HCT116 (cell line): ENCODE measurements at regions not wholly inside any gene's neighbourhood (a gene's known extent, or its start where the extent isn't known, plus 50 kb on each side); places are given as distances from the start of the nearest gene placed in this dataset.

Experiments
- ATAC-seq: fragments of 200-7000 bp; cut with Tn5 transposase; 2 replicates; pipeline ENCODE4 v1.9.1; 2020; ENCODE audit warnings: mild to moderate bottlenecking, moderate library complexity
- BruUV-seq: library from RNA; stranded (reverse); fragments of 400-500 nt; replicated peaks from 2 replicates; lab custom pipeline; 2021; lab: Mats Ljungman, UMichigan
- CTCF ChIA-PET: fragments of 300-600 bp; sonication (Branson Sonifier 250); formaldehyde crosslinking; loops from one replicate; lab custom pipeline; 2021; ENCODE audit warnings: antibody characterized with exemption; lab: Charles Lee
- POLR2A ChIA-PET: fragments of 300-600, 350-600 bp; sonication (Branson Sonifier 250); formaldehyde crosslinking; loops from one replicate; lab custom pipeline; 2021; ENCODE audit warnings: antibody characterized with exemption; lab: Charles Lee
- RAD21 ChIA-PET, 2 experiments: fragments of 300-600 bp; sonication (Branson Sonifier 250); formaldehyde crosslinking; loops; one replicate each; lab custom pipeline; 2023; ENCODE audit warnings: low total read pairs in 2 of 2; ENCODE audit not compliant: uncharacterized antibody in 2 of 2, unreplicated experiment in 2 of 2, low non-redundant PET in 1 of 2; lab: Charles Lee
- DNase-seq: peaks from one replicate; pipeline ENCODE4 v3.0.0-alpha.2; 2010; ENCODE audit warnings: low read depth, low spot score
- H2AFZ ChIP-seq: fragments of 200-600 bp; shearing (Covaris generic), sonication (generic); 2 replicates; pipeline ENCODE4 v1.6.1; 2017; ENCODE audit warnings: low read depth, mixed run types, mixed read lengths, antibody characterized with exemption, low read length; ENCODE audit not compliant: poor library complexity, severe bottlenecking
- H3K27ac ChIP-seq: 2 replicates; pipeline ENCODE4 v1.5.1; 2012; ENCODE audit warnings: low read depth, low read length
- H3K27me3 ChIP-seq: fragments of 200-600 bp; sonication (generic); 2 replicates; pipeline ENCODE4 v1.6.1; 2016; ENCODE audit warnings: mixed run types, low read length, mixed read lengths; ENCODE audit not compliant: insufficient read depth
- H3K36me3 ChIP-seq, 2 experiments: fragments of 200-500 bp in 1 of 2; fragments of 200-600 bp in 1 of 2; sonication (Bioruptor generic) in 1 of 2; sonication (generic) in 1 of 2; 2 replicates each; pipeline versions ENCODE4 v1.5.1 to v1.6.1; 2014 to 2016; ENCODE audit warnings: low read length in 2 of 2, inconsistent platforms in 1 of 2, mixed read lengths in 1 of 2, mixed run types in 1 of 2; ENCODE audit not compliant: insufficient read depth in 2 of 2, control insufficient read depth in 1 of 2
- H3K4me1 ChIP-seq, 2 experiments: fragments of 200-600 bp in 1 of 2; sonication (generic) in 1 of 2; 2 replicates each; pipeline versions ENCODE4 v1.5.1 to v1.6.1; 2012 to 2017; ENCODE audit warnings: low read length in 2 of 2, inconsistent platforms in 1 of 2, mild to moderate bottlenecking in 1 of 2, mixed read lengths in 1 of 2, mixed run types in 1 of 2, moderate library complexity in 1 of 2; ENCODE audit not compliant: insufficient read depth in 2 of 2, control insufficient read depth in 1 of 2
- H3K4me2 ChIP-seq: fragments of 200-600 bp; sonication (generic); 2 replicates; pipeline ENCODE4 v1.6.1; 2017; ENCODE audit warnings: mixed run types, low read length, mixed read lengths
- H3K4me3 ChIP-seq, 2 experiments: fragments of 200-600 bp in 1 of 2; sonication (generic) in 1 of 2; replicated peaks in 1 of 2; 2 replicates each; pipeline ENCODE4 v1.5.1; 2011 to 2016; ENCODE audit warnings: low read length in 2 of 2, control low read depth in 1 of 2, low read depth in 1 of 2, mild to moderate bottlenecking in 1 of 2, mixed read lengths in 1 of 2, mixed run types in 1 of 2
- H3K79me2 ChIP-seq: fragments of 200-600 bp; sonication (generic); 2 replicates; pipeline ENCODE4 v1.6.1; 2017; ENCODE audit warnings: mild to moderate bottlenecking, mixed run types, low read length, moderate library complexity, mixed read lengths; ENCODE audit not compliant: insufficient read depth
- H3K9ac ChIP-seq: fragments of 200-600 bp; sonication (generic); 2 replicates; pipeline ENCODE4 v1.6.1; 2016; ENCODE audit warnings: low read length, mixed read lengths
- H3K9me2 ChIP-seq: fragments of 200-600 bp; sonication (generic), shearing (Covaris generic); 2 replicates; pipeline ENCODE4 v1.6.1; 2017; ENCODE audit warnings: mixed run types, mild to moderate bottlenecking, moderate library complexity; ENCODE audit not compliant: insufficient read depth
- H3K9me3 ChIP-seq, 2 experiments: fragments of 200-500 bp in 1 of 2; fragments of 200-600 bp in 1 of 2; sonication (Bioruptor generic) in 1 of 2; sonication (generic) in 1 of 2; 2 replicates each; pipeline ENCODE4 v1.6.1; 2014 to 2017; ENCODE audit warnings: low read length in 2 of 2, mixed read lengths in 2 of 2, inconsistent platforms in 1 of 2, low read depth in 1 of 2, mild to moderate bottlenecking in 1 of 2, mixed run types in 1 of 2, moderate library complexity in 1 of 2; ENCODE audit not compliant: control insufficient read depth in 1 of 2, insufficient read depth in 1 of 2
- H4K20me1 ChIP-seq: fragments of 200-600 bp; sonication (generic), shearing (Covaris generic); 2 replicates; pipeline ENCODE4 v1.6.1; 2017; ENCODE audit warnings: mixed run types, mild to moderate bottlenecking, moderate library complexity; ENCODE audit not compliant: insufficient read depth
- EGR1 ChIP-seq: IDR thresholded peaks from 2 replicates; pipeline ENCODE4 v1.6.1; 2012; ENCODE audit warnings: low read depth
- ELF1 ChIP-seq: IDR thresholded peaks from 2 replicates; pipeline ENCODE4 v1.6.1; 2012; ENCODE audit warnings: low read depth, borderline replicate concordance
- EZH2phosphoT487 ChIP-seq: fragments of 200-600 bp; IDR thresholded peaks from 2 replicates; pipeline ENCODE4 v1.6.1; 2018; ENCODE audit warnings: antibody characterized with exemption, borderline replicate concordance
- FOSL1 ChIP-seq: IDR thresholded peaks from 2 replicates; pipeline ENCODE4 v1.6.1; 2012; ENCODE audit warnings: low read depth
- JUND ChIP-seq: IDR thresholded peaks from 2 replicates; pipeline ENCODE4 v1.6.1; 2012
- RAD21 ChIP-seq: IDR thresholded peaks from 2 replicates; pipeline ENCODE4 v1.6.1; 2012; ENCODE audit warnings: low read depth, mild to moderate bottlenecking
- SIN3A ChIP-seq: IDR thresholded peaks from 2 replicates; pipeline ENCODE4 v1.6.1; 2012; ENCODE audit warnings: low read depth
- SP1 ChIP-seq: IDR thresholded peaks from 2 replicates; pipeline ENCODE4 v1.6.1; 2012; ENCODE audit warnings: low read depth
- SRF ChIP-seq: IDR thresholded peaks from 2 replicates; pipeline ENCODE4 v1.6.1; 2012; ENCODE audit warnings: low read depth
- ZBTB33 ChIP-seq: IDR thresholded peaks from 2 replicates; pipeline ENCODE4 v1.6.1; 2011; ENCODE audit warnings: mild to moderate bottlenecking, low read length, moderate library complexity; ENCODE audit not compliant: insufficient replicate concordance; ENCODE audit errors: extremely low read depth
- ZFX ChIP-seq: fragments of 450-650 bp; IDR thresholded peaks from 2 replicates; pipeline ENCODE4 v1.6.1; 2017
- intact Hi-C: fragments of 100-400 bp; cut with micrococcal nuclease; formaldehyde crosslinking; loops from 2 replicates; pipeline ENCODE4 v1.10.0; 2022

- Histone ChIP-seq H3K9ac (no peak overlapping the region), H2AFZ (no peak overlapping the region), H4K20me1 (no peaks in the 10 kb centered on the region), H3K9me3 (no peaks in the 10 kb centered on the region), H3K27ac (no peak overlapping the region), H3K4me3 (no peak overlapping the region), H3K4me2 (no peak overlapping the region), H3K27me3 (no peaks in the 10 kb centered on the region), H3K4me1 (no peaks in the 10 kb centered on the region), H3K36me3 (no peaks in the 10 kb centered on the region), H3K9me2 (no peaks in the 10 kb centered on the region), H3K79me2 (no peaks in the 10 kb centered on the region)
- CTCF ChIA-PET = no interaction called here
- DNase-seq = no peak
- intact Hi-C loops = no loop called here
- ATAC-seq = no peak
- TF ChIP-seq EGR1 (no peak), ZBTB33 (no peak), SRF (no peak), ELF1 (no peak), SP1 (no peak), JUND (no peak)
- RAD21 ChIA-PET = no interaction called here
- no TSS peak for BruUV-seq
- POLR2A ChIA-PET = no interaction called here
Observed at GRCh38 chr2:19292007-19292406, 66.4 kb downstream of the OSR1 start.

GRCh38 chr2:19288291-19288690 lies 70.1 kb downstream of the OSR1 start:
- TF ChIP-seq EZH2phosphoT487 (no peak), RAD21 (no peak), ZFX (no peak), FOSL1 (no peak), SIN3A (no peak)
- CTCF ChIA-PET = no interaction called here
- POLR2A ChIA-PET = no interaction called here

More at GRCh38 chr2:19288291-19288690, 70.1 kb downstream of the OSR1 start:
- Histone ChIP-seq H3K4me1 (no peaks in the 10 kb centered on the region), H3K9me2 (no peaks in the 10 kb centered on the region), H3K9me3 (no peaks in the 10 kb centered on the region), H3K4me3 (no peak overlapping the region), H3K27me3 (no peaks in the 10 kb centered on the region), H3K9ac (no peak overlapping the region), H4K20me1 (no peaks in the 10 kb centered on the region), H3K4me2 (no peak overlapping the region), H3K79me2 (no peaks in the 10 kb centered on the region), H2AFZ (no peak overlapping the region), H3K27ac (no peak overlapping the region), H3K36me3 (no peaks in the 10 kb centered on the region)
- DNase-seq (no peak), ATAC-seq (no peak)
- no TSS peak for BruUV-seq
- RAD21 ChIA-PET = no interaction called here
- intact Hi-C loops = no loop called here
